GM13976 (cell line): ENCODE measurements at regions not wholly inside any gene's neighbourhood (a gene's known extent, or its start where the extent isn't known, plus 50 kb on each side); places are given as distances from the start of the nearest gene placed in this dataset.

ENCODE experiments used
- DNase-seq: peaks from one replicate; pipeline ENCODE4 v3.0.0; 2012; ENCODE audit warnings: low spot score
- in situ Hi-C: fragments of 300-500 bp; cut with MboI; formaldehyde crosslinking; loops from one replicate; pipeline ENCODE4 v1.12.0; 2022; ENCODE audit warnings: low sequenced_read_pairs, mixed read lengths, inconsistent platforms; ENCODE audit not compliant: unreplicated experiment
- TF ChIP-seq, protein P1 (sequence below): IDR thresholded peaks from 2 replicates; pipeline ENCODE4 v1.5.1; 2012; ENCODE audit warnings: borderline replicate concordance, mild to moderate bottlenecking; ENCODE audit not compliant: insufficient read depth; ENCODE audit errors: extremely low read depth, missing control alignments, control extremely low read depth

DNA sequence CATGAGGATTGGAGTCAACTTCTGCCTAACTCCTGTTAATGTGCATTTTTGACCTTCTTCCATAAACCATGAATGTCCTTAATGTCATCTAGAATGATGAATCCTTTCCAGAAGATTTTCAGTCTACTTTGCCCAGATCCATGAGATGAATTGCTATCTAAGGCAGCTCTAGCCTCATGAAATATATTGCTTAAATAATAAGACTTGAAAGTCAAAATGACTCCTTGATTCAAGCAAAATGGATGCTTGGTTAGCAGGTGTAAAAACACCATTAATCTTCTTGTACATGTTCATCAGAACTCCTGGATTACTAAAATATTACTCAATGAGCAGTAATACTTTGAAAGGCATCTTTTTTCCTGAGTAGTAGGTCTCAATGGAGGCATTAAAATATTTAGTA is 238.5 kb upstream of the ZC3H12C start:
- in situ Hi-C loops, result loop anchor here (25.0 kb wide), 1 partner anchor 508 kb away; no protein-coding TSS in a partner anchor
- DNase-seq, result no peak
- TF ChIP-seq, protein P1, sequence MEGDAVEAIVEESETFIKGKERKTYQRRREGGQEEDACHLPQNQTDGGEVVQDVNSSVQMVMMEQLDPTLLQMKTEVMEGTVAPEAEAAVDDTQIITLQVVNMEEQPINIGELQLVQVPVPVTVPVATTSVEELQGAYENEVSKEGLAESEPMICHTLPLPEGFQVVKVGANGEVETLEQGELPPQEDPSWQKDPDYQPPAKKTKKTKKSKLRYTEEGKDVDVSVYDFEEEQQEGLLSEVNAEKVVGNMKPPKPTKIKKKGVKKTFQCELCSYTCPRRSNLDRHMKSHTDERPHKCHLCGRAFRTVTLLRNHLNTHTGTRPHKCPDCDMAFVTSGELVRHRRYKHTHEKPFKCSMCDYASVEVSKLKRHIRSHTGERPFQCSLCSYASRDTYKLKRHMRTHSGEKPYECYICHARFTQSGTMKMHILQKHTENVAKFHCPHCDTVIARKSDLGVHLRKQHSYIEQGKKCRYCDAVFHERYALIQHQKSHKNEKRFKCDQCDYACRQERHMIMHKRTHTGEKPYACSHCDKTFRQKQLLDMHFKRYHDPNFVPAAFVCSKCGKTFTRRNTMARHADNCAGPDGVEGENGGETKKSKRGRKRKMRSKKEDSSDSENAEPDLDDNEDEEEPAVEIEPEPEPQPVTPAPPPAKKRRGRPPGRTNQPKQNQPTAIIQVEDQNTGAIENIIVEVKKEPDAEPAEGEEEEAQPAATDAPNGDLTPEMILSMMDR, result no peak

DNA sequence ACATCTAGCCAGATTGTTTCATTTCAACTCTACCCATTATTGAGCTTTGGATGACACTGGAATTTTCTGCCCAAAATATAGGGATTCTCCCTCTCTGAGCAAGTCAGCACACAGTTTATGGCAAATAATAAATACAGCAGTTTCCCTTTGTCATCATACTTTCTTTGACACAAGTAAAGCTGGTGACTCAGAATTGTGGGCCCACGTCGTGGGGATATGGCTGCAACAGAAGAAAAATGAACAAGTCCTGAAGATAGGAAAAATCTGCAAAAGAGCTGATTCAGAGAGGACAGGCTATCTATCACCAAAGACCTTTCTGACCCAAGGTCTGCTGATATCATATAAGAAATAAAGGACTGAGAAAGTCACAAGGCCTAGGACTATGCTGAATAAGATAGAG is 236.3 kb upstream of the ZC3H12C start:
- in situ Hi-C loops, result loop anchor here (25.0 kb wide), 1 partner anchor 505 kb away; no protein-coding TSS in a partner anchor
- DNase-seq, result no peak
- TF ChIP-seq, protein P1, result no peak

DNA sequence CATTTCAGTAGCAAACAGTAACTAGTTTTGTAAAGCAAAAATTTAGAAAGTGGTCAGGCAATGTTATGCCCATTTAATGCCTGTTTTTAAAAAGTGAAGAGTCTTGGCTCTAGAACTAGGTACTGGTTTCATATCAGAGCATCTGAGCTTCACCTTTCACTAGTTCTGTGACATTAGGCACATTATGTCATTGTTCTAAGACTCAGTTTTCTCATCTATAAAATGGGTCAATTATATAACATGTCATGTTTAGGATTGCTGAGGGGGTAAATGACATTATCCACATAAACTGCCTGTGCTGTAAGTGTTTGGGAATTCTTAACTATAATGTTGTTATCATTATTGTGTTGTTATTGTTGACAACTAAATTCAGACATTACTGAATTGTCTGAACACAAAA is 235.6 kb upstream of the ZC3H12C start:
- TF ChIP-seq, protein P1, result no peak
- in situ Hi-C loops, result loop anchor here (25.0 kb wide), 1 partner anchor 505 kb away; no protein-coding TSS in a partner anchor
- DNase-seq, result no peak

DNA sequence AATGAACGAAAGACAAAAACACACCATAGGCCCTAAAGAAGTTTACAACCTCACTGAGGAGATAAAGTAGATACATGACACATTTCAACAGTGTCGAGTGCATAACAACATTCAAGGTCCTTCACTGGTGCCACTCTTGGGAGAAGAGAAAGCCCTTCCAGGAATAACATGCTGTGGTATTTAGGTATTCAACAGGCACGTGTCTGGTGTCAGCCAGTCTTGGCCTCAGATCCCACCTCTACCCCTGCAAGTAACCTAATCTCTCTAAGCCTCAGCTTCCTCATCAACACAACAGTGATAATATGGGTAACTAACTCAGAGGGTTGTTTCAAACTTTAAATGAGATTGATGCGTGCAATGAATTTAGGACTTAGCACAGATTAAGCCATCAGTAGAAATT is 235.0 kb upstream of the ZC3H12C start:
- in situ Hi-C loops, result loop anchor here (25.0 kb wide), 1 partner anchor 504 kb away; no protein-coding TSS in a partner anchor
- TF ChIP-seq, protein P1, result no peak
- DNase-seq, result no peak

DNA sequence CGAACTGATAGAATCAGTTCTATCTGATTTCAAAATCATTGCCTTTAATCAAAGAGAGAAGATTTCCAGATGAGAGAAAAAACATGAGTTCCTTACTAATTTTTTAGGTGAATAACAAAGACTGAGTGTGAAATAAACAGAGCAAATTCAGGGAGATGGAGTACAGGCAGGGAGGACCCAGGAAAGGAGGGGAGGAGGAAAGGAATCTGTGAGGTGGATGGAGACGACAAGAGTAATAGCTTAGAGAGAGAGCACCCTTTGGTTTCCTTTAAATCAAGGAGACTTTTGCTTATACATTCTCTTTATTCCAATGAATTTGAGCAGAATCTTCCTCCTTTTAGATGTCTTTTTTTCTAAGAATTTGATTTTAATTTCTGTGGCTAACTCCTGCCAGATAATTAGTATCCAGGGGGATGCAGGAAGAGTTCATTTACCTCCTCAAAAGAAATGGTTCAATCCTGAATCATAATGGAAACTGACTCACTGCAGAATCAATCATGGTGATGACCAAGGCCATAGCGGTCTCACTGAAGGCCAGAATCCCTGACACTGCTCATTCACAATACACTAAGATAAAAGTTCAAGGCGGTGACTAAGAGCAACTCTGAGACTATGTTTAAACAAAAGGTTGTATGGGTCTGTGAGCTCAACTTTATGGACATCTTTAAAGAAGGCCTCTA is 234.0 kb upstream of the ZC3H12C start:
- DNase-seq, result no peak
- TF ChIP-seq, protein P1, result no peak
- in situ Hi-C loops, result loop anchor here (25.0 kb wide), 1 partner anchor 503 kb away; no protein-coding TSS in a partner anchor

DNA sequence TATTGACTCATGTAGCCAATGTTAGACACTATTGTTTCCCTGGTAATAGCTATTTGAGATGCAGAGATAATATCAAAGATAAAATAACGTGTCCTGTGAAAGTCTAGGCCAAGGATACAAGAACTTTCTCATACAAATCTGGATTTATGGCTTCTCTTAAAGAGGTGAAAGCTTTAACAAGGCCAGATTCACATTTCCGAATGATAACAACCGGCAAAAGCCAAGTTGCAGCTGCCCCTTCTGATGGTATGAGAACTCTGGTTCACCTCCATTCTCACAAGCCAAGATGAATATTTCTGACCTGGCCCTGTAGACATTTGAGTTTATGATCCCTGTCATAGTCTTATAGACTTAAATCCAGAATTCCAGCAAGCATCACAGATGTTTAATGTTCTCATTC is 230.4 kb upstream of the ZC3H12C start:
- no peak for DNase-seq
- in situ Hi-C loops, result loop anchor here (25.0 kb wide), 1 partner anchor 499 kb away; no protein-coding TSS in a partner anchor
- TF ChIP-seq, protein P1, result no peak
